ENCODE measurements at regions not wholly inside any gene's neighbourhood (a gene's known extent, or its start where the extent isn't known, plus 50 kb on each side); places are given as distances from the start of the nearest gene placed in this dataset.

DNA sequence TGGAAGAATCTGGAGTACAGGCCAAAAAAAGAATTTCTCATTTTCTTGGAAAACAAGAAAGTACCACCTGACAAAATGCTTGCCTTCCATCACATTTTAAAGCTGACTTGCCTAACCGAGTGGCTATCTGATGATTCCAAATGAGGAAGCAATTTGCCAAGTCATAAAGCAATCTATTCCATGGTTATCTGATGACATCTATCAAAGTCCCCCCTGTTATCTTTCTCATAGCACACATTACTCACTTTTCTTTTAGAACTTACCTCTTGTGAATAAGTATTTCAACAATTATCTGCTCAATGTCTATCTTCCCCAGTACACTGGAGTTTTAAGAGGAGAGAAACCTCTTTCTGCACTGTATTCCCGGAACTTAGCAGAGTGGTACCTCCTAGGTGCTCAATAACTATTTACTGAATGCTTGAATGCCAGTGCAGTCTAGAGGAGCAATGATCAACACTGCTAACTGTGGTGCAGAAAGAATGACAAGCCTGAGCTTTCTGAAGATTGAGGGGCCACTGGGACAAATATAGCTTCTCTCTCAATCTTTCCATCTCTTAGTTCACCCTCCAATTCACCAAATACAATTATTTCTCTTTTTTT is 186.3 kb upstream of the ATP11B start:
- TF ChIP-seq, protein P1, sequence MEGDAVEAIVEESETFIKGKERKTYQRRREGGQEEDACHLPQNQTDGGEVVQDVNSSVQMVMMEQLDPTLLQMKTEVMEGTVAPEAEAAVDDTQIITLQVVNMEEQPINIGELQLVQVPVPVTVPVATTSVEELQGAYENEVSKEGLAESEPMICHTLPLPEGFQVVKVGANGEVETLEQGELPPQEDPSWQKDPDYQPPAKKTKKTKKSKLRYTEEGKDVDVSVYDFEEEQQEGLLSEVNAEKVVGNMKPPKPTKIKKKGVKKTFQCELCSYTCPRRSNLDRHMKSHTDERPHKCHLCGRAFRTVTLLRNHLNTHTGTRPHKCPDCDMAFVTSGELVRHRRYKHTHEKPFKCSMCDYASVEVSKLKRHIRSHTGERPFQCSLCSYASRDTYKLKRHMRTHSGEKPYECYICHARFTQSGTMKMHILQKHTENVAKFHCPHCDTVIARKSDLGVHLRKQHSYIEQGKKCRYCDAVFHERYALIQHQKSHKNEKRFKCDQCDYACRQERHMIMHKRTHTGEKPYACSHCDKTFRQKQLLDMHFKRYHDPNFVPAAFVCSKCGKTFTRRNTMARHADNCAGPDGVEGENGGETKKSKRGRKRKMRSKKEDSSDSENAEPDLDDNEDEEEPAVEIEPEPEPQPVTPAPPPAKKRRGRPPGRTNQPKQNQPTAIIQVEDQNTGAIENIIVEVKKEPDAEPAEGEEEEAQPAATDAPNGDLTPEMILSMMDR (IDR thresholded peaks at IDR 0.05; ENCODE audit: poor library complexity, severe bottlenecking) = no peak

DNA sequence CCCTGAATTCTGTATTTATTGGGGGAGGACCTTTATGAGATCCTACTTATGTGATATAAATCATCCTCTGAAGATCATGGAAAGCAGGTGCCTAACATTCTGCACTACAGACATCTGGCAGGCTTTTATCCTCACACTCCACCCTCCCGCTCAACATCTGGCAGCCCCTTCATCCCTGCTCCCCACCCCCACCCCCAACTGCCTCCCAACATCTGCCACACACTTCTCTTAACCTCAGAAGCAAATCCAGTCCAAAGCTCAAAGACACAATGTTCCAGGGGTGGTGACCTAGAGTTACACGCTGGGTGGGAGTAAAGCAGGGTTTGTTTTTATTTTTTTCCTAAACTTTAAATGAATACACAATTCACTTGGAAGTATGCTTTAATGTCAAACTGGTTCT is 184.5 kb upstream of the ATP11B start:
- no peak for DNase-seq (ENCODE audit: low spot score)
- TF ChIP-seq, protein P1 (IDR thresholded peaks at IDR 0.05; ENCODE audit: poor library complexity, severe bottlenecking) = no peak

More for the DNA sequence above, 186.3 kb upstream of the ATP11B start:
- Histone ChIP-seq H3K27ac (ENCODE audit: poor library complexity, severe bottlenecking) (no peak overlapping the region), H3K9me3 (ENCODE audit: severe bottlenecking) (no peaks in the 10 kb centered on the region), H3K4me3 (ENCODE audit: severe bottlenecking) (no peak overlapping the region), H3K27me3 (ENCODE audit: insufficient read depth, poor library complexity, severe bottlenecking) (no peaks in the 10 kb centered on the region), H3K4me1 (ENCODE audit: insufficient read depth, poor library complexity, severe bottlenecking) (peaks cover 20% of the 10 kb centered on the region), H3K36me3 (ENCODE audit: low read depth) (no peaks in the 10 kb centered on the region)
- ATAC-seq (ENCODE audit: low read depth) = no peak
- DNase-seq (ENCODE audit: low spot score) = no peak

DNA sequence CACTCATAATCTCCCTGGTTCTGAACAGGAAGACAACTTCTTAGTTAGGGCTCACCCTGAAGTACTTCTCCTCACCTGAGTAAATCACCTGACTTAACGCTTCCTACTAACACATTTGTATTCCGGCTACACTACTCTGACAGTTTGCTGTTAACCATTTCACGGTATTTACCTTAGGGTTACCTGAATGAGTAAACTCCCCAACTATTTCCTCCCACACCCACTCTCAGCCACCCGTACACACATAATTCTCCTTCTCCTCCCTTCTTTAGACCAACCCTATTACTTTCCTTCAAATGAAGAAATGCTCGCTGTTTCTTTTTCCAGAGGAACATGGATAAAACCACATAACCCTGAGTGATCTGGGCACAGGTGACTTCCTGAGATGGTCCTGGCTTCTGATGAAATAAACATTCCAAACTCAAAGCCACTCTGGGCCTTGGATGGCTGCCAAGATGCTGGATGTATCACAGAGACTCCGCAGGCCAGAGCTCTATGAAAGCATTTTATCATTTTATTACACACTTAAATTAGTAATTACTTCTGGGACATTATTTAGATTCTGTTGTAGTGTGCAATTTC is 183.6 kb upstream of the ATP11B start:
- H3K27ac ChIP-seq (ENCODE audit: poor library complexity, severe bottlenecking) = peak overlapping the region; percentile 85
- H3K9me3 ChIP-seq (ENCODE audit: severe bottlenecking) = no peaks in the 10 kb centered on the region
- H3K4me3 ChIP-seq (ENCODE audit: severe bottlenecking) = no peak overlapping the region
- H3K27me3 ChIP-seq (ENCODE audit: insufficient read depth, poor library complexity, severe bottlenecking) = no peaks in the 10 kb centered on the region
- ATAC-seq (ENCODE audit: low read depth) = peak; percentile 98
- H3K4me1 ChIP-seq (ENCODE audit: insufficient read depth, poor library complexity, severe bottlenecking) = peaks cover 20% of the 10 kb centered on the region
- no peaks in the 10 kb centered on the region for H3K36me3 ChIP-seq (ENCODE audit: low read depth)
- peak; percentile 84 for DNase-seq (ENCODE audit: low spot score)
- TF ChIP-seq, protein P1 (IDR thresholded peaks at IDR 0.05; ENCODE audit: poor library complexity, severe bottlenecking) = no peak

More for the DNA sequence above, 184.5 kb upstream of the ATP11B start:
- H3K4me3 ChIP-seq (ENCODE audit: severe bottlenecking) = no peak overlapping the region
- no peak for ATAC-seq (ENCODE audit: low read depth)
- H3K27me3 ChIP-seq (ENCODE audit: insufficient read depth, poor library complexity, severe bottlenecking) = no peaks in the 10 kb centered on the region
- H3K27ac ChIP-seq (ENCODE audit: poor library complexity, severe bottlenecking) = peak overlapping the region; percentile 85
- no peaks in the 10 kb centered on the region for H3K9me3 ChIP-seq (ENCODE audit: severe bottlenecking)
- no peaks in the 10 kb centered on the region for H3K36me3 ChIP-seq (ENCODE audit: low read depth)
- peaks cover 20% of the 10 kb centered on the region for H3K4me1 ChIP-seq (ENCODE audit: insufficient read depth, poor library complexity, severe bottlenecking)

DNA sequence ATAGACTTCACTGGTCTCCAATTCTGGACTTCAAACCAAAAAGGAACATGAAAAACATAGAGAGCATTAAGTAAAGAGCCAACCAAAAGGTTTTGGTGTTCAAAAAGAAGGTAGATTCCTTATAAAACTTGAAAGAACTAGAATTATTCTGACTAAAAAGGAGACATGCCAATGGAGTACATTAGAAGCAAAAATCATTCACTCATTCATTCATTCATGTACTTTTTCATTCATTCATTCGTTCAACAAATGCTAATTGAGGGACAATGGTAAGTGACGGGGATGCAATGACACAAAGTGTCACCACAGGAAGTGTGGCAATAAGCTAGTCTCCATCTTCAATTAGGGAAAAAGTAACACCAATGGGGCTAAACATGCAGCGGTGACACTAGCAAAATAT is 181.0 kb upstream of the ATP11B start:
- H3K4me3 ChIP-seq (ENCODE audit: severe bottlenecking) = no peak overlapping the region
- H3K36me3 ChIP-seq (ENCODE audit: low read depth) = no peaks in the 10 kb centered on the region
- no peak overlapping the region for H3K27ac ChIP-seq (ENCODE audit: poor library complexity, severe bottlenecking)
- no peaks in the 10 kb centered on the region for H3K9me3 ChIP-seq (ENCODE audit: severe bottlenecking)
- no peaks in the 10 kb centered on the region for H3K27me3 ChIP-seq (ENCODE audit: insufficient read depth, poor library complexity, severe bottlenecking)
- ATAC-seq (ENCODE audit: low read depth) (no peak), DNase-seq (ENCODE audit: low spot score) (no peak)
- TF ChIP-seq, protein P1 (IDR thresholded peaks at IDR 0.05; ENCODE audit: poor library complexity, severe bottlenecking) = no peak
- H3K4me1 ChIP-seq (ENCODE audit: insufficient read depth, poor library complexity, severe bottlenecking) = peaks cover 21% of the 10 kb centered on the region

DNA sequence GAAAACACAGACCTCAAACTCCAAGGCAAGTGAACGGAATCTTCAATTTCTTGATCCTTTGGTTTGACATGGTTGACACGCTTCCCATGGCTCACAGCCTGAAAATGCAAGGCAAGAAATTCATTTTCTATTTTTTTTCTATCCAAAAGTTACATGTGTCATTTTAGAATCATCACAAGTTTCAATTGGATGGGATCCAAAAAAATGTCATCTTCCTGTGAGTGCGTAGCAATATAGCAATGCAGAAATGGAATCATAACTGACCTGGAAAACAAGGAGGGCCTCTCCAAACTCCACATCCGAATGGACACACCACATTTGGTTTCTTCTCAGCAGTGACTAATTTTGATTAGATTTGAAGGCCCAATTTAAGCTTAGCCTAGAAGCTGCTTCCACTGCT is 175.8 kb upstream of the ATP11B start:
- H3K36me3 ChIP-seq (ENCODE audit: low read depth) = no peaks in the 10 kb centered on the region
- 0 out of 3 replicates have a peak, but pooled peaks have one; percentile 9 for ATAC-seq (ENCODE audit: low read depth)
- H3K27me3 ChIP-seq (ENCODE audit: insufficient read depth, poor library complexity, severe bottlenecking) = no peaks in the 10 kb centered on the region
- peak overlapping the region; percentile 78 for H3K27ac ChIP-seq (ENCODE audit: poor library complexity, severe bottlenecking)
- TF ChIP-seq, protein P1 (IDR thresholded peaks at IDR 0.05; ENCODE audit: poor library complexity, severe bottlenecking) = no peak
- no peak overlapping the region for H3K4me3 ChIP-seq (ENCODE audit: severe bottlenecking)
- DNase-seq (ENCODE audit: low spot score) = no peak
- peaks cover 22% of the 10 kb centered on the region for H3K4me1 ChIP-seq (ENCODE audit: insufficient read depth, poor library complexity, severe bottlenecking)
- H3K9me3 ChIP-seq (ENCODE audit: severe bottlenecking) = no peaks in the 10 kb centered on the region

All from RWPE2 (cell line).